ENCODE measurements at regions not wholly inside any gene's neighbourhood (a gene's known extent, or its start where the extent isn't known, plus 50 kb on each side); places are given as distances from the start of the nearest gene placed in this dataset.

DNA sequence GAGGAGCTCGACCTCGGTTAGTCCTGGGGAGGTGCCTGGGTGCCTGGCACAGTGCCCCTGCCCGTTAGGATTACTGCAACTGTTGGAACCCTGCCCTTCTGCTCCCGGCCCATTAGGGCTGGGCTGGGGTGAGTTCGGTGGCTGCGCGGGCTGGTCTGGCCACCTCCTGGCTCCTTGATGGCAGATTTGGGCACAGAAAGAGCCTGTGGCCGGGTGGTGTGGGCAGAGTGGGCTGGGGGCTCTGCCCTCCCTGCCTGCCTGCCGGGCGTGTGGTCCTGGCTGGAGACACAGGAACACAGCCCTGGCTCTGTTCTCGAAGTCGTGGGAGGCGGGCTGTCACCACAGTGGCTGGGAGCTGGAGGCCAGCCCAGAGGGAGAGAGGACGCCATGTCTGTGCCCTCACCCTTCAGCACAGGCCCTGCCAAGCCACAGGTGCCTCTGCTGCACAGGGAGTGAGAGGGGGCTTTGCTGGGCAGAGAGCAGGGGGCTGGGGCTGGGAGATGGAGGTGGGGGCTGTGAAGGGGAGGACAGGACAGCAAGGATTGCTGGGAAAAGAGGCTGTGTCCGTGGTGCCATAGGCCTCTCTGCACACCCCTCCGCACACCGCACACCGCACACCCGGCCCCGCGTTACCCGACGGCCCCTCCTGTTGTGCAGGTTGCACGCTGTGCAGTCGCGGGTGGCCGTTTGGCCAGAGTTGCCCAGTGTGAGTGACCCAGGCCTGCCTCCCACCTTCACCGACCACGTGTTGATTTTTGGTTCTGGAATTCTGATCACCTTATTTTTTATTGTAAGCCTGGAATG lies 236.6 kb upstream of the GSE1 start:
- Histone ChIP-seq H3K27me3 (ENCODE audit: insufficient read depth, low read length) (no peaks in the 10 kb centered on the region), H3K27ac (ENCODE audit: low read depth, low read length) (no peak overlapping the region), H3K36me3 (ENCODE audit: insufficient read depth, low read length) (no peaks in the 10 kb centered on the region), H3K4me3 (ENCODE audit: low read length) (no peak overlapping the region), H3K9ac (ENCODE audit: low read depth, low read length) (no peak overlapping the region), H3K9me3 (ENCODE audit: insufficient read depth, low read depth, low read length) (no peaks in the 10 kb centered on the region), H3K4me1 (ENCODE audit: insufficient read depth, low read length) (no peaks in the 10 kb centered on the region)
- WGBS: 93% methylated on average over 29 of the region's 29 CpGs

DNA sequence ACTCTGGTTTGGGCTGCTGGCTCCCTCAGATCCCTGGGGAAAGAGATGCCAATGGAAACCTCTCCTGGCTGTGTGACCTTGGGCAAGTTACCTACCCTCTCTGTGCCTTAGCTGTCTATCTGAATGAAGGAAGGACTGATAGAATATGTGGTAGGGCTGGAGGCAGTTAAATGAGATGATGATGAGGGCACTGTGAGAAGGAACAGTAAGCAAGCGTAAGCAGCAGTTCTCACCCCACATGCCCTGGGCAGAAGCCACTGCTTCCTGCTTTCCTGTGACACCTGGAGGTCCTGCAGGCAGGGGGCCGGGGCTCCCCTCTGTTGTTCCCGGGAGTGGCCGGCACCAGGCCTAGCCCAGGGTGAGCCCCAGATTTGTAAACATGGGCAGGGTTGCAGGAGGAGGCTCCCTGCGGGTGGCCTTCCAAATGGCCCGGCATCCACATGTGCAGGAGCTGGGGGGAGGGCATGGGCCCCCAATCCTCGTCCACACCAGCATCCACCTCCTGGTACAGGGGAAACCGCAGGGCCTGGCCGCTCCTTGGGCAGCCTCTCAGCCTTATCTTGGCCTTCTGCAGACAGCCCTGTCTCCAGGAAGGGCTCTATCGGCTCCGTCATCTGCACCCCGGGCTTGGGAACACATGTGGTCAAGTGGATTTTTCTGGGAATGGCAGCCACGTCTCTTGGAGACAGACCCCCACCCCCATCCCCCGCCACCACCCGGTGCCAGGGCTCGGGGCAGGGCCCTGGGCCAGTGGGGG lies 235.6 kb upstream of the GSE1 start:
- Histone ChIP-seq H3K9ac (ENCODE audit: low read depth, low read length) (no peak overlapping the region), H3K9me3 (ENCODE audit: insufficient read depth, low read depth, low read length) (no peaks in the 10 kb centered on the region), H3K27me3 (ENCODE audit: insufficient read depth, low read length) (no peaks in the 10 kb centered on the region), H3K4me3 (ENCODE audit: low read length) (no peak overlapping the region), H3K4me1 (ENCODE audit: insufficient read depth, low read length) (no peaks in the 10 kb centered on the region), H3K36me3 (ENCODE audit: insufficient read depth, low read length) (no peaks in the 10 kb centered on the region), H3K27ac (ENCODE audit: low read depth, low read length) (no peak overlapping the region)
- WGBS: 76% methylated on average over 14 of the region's 16 CpGs

DNA sequence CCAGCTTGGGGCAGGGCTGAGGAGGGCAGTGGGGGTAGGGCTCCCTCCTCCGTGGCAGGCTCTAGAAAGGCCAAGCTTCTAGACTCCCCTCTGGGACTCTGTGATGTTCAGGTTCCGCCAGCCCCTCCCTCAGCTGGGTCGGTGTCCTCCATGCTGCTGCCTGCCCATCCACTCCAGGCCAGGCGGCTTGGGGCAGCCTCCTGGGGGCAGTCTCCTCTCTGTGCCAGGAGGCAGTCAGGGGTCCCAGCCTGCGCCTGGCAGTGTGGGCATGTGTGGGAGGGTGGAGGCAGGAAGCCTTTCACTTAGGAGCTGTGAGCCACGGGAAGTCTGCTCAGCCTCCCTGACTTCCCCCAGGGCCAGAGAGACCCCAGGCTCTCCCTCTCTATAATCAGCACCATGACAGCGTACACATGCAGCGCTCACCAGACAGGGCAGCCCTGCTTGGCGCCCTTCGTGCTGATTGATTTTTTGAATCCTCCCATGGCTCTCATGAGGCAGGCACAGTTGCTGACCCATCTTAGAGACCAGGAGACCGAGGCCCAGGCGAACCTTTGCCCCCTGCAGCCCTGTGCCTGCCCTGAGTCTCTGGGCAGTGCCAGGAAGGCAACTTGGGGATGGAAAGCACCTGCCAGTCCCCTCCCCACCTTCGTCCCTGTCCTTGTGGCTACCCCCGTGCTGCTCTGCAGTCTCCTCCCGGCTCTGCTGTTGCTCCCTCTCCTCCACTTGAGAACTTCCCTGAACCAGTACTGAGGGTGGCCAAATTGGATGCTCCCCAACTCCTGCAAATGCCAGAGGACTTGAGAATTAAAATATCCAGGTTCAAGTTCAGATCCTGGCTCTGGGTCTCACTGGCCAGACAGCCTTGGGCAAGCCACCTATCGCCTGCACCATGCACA lies 234.7 kb upstream of the GSE1 start:
- WGBS: 84% methylated on average over 15 of the region's 16 CpGs
- Histone ChIP-seq H3K27me3 (ENCODE audit: insufficient read depth, low read length) (no peaks in the 10 kb centered on the region), H3K27ac (ENCODE audit: low read depth, low read length) (no peak overlapping the region), H3K4me3 (ENCODE audit: low read length) (no peak overlapping the region), H3K9me3 (ENCODE audit: insufficient read depth, low read depth, low read length) (no peaks in the 10 kb centered on the region), H3K36me3 (ENCODE audit: insufficient read depth, low read length) (no peaks in the 10 kb centered on the region), H3K9ac (ENCODE audit: low read depth, low read length) (no peak overlapping the region), H3K4me1 (ENCODE audit: insufficient read depth, low read length) (no peaks in the 10 kb centered on the region)

DNA sequence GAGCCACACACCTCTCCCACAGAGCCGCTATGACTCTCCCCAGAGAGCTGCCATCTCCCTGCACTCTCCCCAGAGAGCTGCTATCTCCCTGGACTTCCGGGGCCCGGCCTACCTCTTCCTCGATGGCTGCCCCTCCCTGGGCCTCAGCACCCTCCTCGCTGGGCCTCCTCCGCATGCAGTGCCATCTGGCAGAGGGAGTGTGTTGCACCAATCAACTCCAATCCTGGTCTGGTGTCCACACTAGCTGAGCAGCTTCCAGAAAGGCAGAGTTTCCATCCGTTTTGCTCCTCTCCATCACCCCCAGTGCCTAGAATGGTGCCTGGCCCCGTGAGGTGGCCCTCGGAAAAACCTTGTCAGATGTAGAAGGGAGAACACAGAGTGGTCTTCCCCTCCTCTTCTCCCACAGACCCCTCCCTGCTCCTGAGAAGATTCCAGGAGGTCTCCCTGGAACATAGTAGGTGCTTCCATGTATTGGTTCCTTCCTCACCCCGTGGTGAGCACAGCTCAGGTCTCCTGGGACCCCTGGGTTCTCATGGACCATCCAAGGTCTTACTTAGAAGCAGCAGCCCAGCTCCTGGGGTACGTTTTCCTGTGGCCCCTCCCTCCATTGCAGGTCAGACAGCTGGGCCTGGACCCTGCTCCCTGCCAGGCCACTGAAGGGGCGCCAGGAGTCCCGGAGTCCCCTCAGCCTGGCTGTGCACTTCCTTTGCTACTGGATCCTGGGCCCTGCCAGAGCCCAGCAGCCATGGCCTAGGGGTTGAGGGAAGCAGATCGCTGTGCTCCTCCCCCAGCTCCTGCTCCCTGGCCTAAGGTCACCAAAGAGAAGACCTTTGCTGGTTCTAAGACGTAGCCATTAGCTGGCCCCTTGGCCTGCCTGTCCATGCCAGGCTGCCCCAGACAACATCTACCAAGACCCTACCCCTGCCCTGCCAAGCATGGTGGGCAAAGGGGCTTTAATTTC lies 233.8 kb upstream of the GSE1 start:
- Histone ChIP-seq H3K9ac (ENCODE audit: low read depth, low read length) (no peak overlapping the region), H3K36me3 (ENCODE audit: insufficient read depth, low read length) (no peaks in the 10 kb centered on the region), H3K9me3 (ENCODE audit: insufficient read depth, low read depth, low read length) (no peaks in the 10 kb centered on the region), H3K27me3 (ENCODE audit: insufficient read depth, low read length) (no peaks in the 10 kb centered on the region), H3K4me3 (ENCODE audit: low read length) (no peak overlapping the region), H3K4me1 (ENCODE audit: insufficient read depth, low read length) (no peaks in the 10 kb centered on the region), H3K27ac (ENCODE audit: low read depth, low read length) (no peak overlapping the region)
- WGBS: 92% methylated on average over 15 of the region's 15 CpGs

DNA sequence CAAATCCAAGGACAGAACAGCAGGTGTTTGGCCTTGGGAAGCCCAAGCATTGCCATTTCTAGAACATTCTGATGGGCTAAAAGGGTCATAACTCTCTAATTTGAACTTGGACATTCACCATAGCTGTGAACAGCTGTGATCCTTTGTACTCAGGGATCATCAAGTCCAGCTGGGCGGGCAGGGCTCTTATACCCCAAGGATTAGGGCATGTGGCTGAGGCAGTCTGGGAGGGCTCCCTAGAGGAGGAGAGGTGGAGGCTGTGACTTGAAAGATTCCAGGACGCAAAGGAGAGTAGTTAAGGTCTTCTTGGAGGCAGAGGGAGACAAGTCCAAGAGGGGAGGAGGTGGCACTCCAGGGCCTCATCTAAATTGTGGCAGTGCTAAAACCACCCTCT lies 233.1 kb upstream of the GSE1 start:
- H3K27me3 ChIP-seq (ENCODE audit: insufficient read depth, low read length): no peaks in the 10 kb centered on the region
- H3K9me3 ChIP-seq (ENCODE audit: insufficient read depth, low read depth, low read length): no peaks in the 10 kb centered on the region
- no peak overlapping the region for H3K27ac ChIP-seq (ENCODE audit: low read depth, low read length)
- H3K9ac ChIP-seq (ENCODE audit: low read depth, low read length): no peak overlapping the region
- WGBS: 42% methylated on average over 2 of the region's 2 CpGs
- H3K4me1 ChIP-seq (ENCODE audit: insufficient read depth, low read length): no peaks in the 10 kb centered on the region
- no peaks in the 10 kb centered on the region for H3K36me3 ChIP-seq (ENCODE audit: insufficient read depth, low read length)
- H3K4me3 ChIP-seq (ENCODE audit: low read length): no peak overlapping the region

DNA sequence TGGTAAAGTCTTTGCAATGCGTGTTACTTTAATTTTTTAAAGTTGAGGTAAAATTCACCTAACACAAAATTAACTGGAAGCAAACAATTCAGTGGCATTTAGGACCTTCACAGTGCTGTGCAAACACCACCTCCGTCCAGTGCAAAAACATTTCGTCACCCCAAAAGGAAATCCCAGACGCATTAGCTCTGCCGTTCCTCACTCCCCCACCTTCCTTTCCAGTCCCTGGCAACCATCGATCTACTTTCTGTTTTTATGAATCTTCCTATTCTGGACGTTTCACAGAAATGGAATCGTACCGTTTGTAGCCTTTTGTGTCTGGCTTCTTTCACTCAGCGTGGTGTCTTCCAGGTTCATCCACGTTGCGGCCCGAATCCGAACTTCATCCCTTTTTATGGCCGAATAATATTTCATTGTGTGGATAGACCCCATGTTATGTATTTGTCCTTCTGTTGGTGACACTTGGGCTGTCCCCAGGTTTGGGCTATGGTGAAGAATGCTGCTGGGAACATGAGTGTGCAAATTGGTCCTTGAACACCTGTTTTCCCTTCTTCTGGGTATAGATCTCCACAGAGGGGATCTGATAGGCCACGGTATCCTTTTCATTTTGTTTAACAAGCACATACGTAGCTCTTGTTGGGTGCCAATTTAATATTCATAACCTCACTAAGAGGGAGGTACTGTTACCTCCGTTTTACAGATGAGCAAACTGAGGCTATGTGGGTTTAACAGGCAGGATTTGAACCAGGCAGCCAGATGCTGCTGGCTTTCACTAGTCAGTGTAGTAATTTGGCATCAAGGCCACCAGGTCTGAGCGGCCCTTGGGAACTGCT lies 232.0 kb upstream of the GSE1 start:
- no peaks in the 10 kb centered on the region for H3K4me1 ChIP-seq (ENCODE audit: insufficient read depth, low read length)
- no peak overlapping the region for H3K27ac ChIP-seq (ENCODE audit: low read depth, low read length)
- no peaks in the 10 kb centered on the region for H3K36me3 ChIP-seq (ENCODE audit: insufficient read depth, low read length)
- H3K4me3 ChIP-seq (ENCODE audit: low read length): no peak overlapping the region
- no peak overlapping the region for H3K9ac ChIP-seq (ENCODE audit: low read depth, low read length)
- WGBS: 94% methylated on average over 18 of the region's 19 CpGs
- H3K27me3 ChIP-seq (ENCODE audit: insufficient read depth, low read length): no peaks in the 10 kb centered on the region
- no peaks in the 10 kb centered on the region for H3K9me3 ChIP-seq (ENCODE audit: insufficient read depth, low read depth, low read length)

DNA sequence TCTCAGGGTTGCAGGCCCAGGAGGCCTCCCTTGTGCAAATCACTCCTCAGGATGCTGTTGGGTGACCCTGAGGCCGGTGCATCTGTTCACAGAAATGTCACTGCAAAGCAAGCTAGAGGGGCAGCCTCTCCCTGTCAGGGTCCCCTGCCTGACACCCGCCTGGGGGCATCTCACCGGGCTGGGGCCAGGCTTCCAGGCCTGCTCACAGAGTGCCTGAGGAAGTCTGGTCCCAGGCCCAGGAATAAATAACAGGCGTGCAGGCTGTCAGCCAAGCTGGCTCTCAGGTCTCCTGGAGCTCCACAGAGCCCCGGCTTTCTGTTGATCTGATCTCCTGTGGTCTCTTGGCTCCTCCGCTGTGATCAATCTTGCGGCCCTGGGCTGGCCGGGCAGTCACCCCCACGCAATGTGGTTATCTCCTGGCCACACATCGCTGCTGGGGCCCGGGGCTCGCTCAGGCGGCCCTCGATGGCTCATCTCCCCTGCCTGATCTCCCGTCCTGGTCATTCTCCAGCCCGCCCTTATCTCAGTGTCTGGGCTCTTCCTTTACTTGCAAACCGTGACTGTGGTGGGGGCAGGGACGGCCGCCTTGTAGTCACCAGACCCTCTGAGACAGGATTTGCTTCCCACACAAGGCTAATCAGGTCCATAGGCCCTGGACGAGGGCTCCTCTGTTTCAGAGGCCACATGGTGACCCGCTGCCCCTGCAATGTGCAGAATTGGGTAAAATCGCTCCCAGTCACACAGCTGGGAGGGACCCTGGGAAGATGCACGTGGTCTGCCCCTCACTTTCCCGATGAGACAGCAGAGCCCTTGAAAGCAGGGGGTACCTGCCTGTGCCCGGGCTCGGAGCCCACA lies 231.2 kb upstream of the GSE1 start:
- Histone ChIP-seq H3K27ac (ENCODE audit: low read depth, low read length) (0 out of 2 replicates have a peak overlapping the region, but pooled peaks have one; percentile 32), H3K27me3 (ENCODE audit: insufficient read depth, low read length) (no peaks in the 10 kb centered on the region), H3K4me3 (ENCODE audit: low read length) (no peak overlapping the region), H3K4me1 (ENCODE audit: insufficient read depth, low read length) (no peaks in the 10 kb centered on the region), H3K9ac (ENCODE audit: low read depth, low read length) (no peak overlapping the region), H3K36me3 (ENCODE audit: insufficient read depth, low read length) (no peaks in the 10 kb centered on the region), H3K9me3 (ENCODE audit: insufficient read depth, low read depth, low read length) (no peaks in the 10 kb centered on the region)
- 71% methylated on average over 26 of the region's 26 CpGs for WGBS

DNA sequence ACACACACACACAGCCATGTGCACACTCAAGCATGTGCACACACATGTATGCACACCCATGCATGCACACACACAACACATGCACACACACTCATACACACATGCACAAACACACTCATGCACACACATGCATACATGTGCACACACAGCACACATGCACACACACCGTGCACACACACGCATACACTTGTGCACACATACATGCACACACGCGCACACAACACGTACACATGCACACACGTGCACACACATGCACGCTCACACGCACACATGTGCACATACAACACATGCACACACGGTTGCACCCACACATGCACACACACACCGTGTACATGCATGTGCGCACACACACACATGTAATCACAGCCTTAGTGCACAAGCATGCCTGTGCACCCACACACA lies 230.4 kb upstream of the GSE1 start:
- no peak overlapping the region for H3K27ac ChIP-seq (ENCODE audit: low read depth, low read length)
- no peaks in the 10 kb centered on the region for H3K36me3 ChIP-seq (ENCODE audit: insufficient read depth, low read length)
- H3K9ac ChIP-seq (ENCODE audit: low read depth, low read length): no peak overlapping the region
- no peaks in the 10 kb centered on the region for H3K9me3 ChIP-seq (ENCODE audit: insufficient read depth, low read depth, low read length)
- no peaks in the 10 kb centered on the region for H3K27me3 ChIP-seq (ENCODE audit: insufficient read depth, low read length)
- H3K4me3 ChIP-seq (ENCODE audit: low read length): no peak overlapping the region
- 94% methylated on average over 11 of the region's 11 CpGs for WGBS
- no peaks in the 10 kb centered on the region for H3K4me1 ChIP-seq (ENCODE audit: insufficient read depth, low read length)
